Natural killer cell (primary cell): ENCODE measurements at regions not wholly inside any gene's neighbourhood (a gene's known extent, or its start where the extent isn't known, plus 50 kb on each side); places are given as distances from the start of the nearest gene placed in this dataset.
"Not testable (repeated sequence)": the region's sequence is repeated elsewhere in the genome, so short reads cannot be mapped to it uniquely, and the experiment has no call there.

Experiments used
- ATAC-seq, 3 donors: fragments of 150-1000 bp in 2 of 3; fragments of 200-7000 bp in 1 of 3; cut with Tn5 transposase; 1 replicate in 1 of 3; 2 replicates in 2 of 3; pipeline ENCODE4 v1.10.0; 2021; ENCODE audit warnings: mild to moderate bottlenecking in 2 of 3, moderate library complexity in 2 of 3
- DNase-seq, 2 donors: peaks; one replicate each; pipeline versions ENCODE4 v3.0.0 to v3.0.0-alpha.2; 2013 to 2021; ENCODE audit warnings: mixed read lengths in 1 of 2
- H3K27ac ChIP-seq: one replicate; pipeline ENCODE4 v1.5.1; 2013; ENCODE audit warnings: mild to moderate bottlenecking, low read length
- H3K27me3 ChIP-seq: one replicate; pipeline ENCODE4 v1.6.1; 2013; ENCODE audit warnings: low read length; ENCODE audit not compliant: control insufficient read depth, insufficient read depth
- H3K36me3 ChIP-seq: one replicate; pipeline ENCODE4 v1.6.1; 2013; ENCODE audit warnings: low read length; ENCODE audit not compliant: control insufficient read depth, insufficient read depth
- H3K4me1 ChIP-seq: one replicate; pipeline ENCODE4 v1.6.1; 2013; ENCODE audit warnings: low read length; ENCODE audit not compliant: control insufficient read depth, insufficient read depth
- H3K4me3 ChIP-seq: one replicate; pipeline ENCODE4 v1.5.1; 2013; ENCODE audit warnings: low read length
- H3K9me3 ChIP-seq: one replicate; pipeline ENCODE4 v1.6.1; 2013; ENCODE audit warnings: low read length; ENCODE audit not compliant: control insufficient read depth, insufficient read depth
- H3K27ac Mint-ChIP-seq, 2 donors: one replicate each; pipeline ENCODE4 v1.8.0; 2022; ENCODE audit warnings: mild to moderate bottlenecking in 2 of 2, mixed read lengths in 2 of 2, moderate library complexity in 1 of 2
- H3K27me3 Mint-ChIP-seq, 2 donors: one replicate each; pipeline ENCODE4 v1.8.0; 2022; ENCODE audit warnings: low read depth in 2 of 2, mixed read lengths in 2 of 2
- H3K36me3 Mint-ChIP-seq: one replicate; pipeline ENCODE4 v1.8.0; 2022; ENCODE audit warnings: mixed read lengths
- H3K4me1 Mint-ChIP-seq, 2 donors: one replicate each; pipeline ENCODE4 v1.8.0; 2022; ENCODE audit warnings: mixed read lengths in 2 of 2
- H3K4me3 Mint-ChIP-seq: one replicate; pipeline ENCODE4 v1.8.0; 2022; ENCODE audit warnings: mild to moderate bottlenecking, moderate library complexity, mixed read lengths
- H3K9me3 Mint-ChIP-seq, 2 donors: one replicate each; pipeline ENCODE4 v1.8.0; 2022; ENCODE audit warnings: mixed read lengths in 2 of 2
- WGBS: methylation state at CpG from one replicate; pipeline ENCODE4 v1.1.7; 2013; ENCODE audit warnings: missing lambda C conversion rate; ENCODE audit not compliant: insufficient coverage; 5-methylcytosine and 5-hydroxymethylcytosine counted together
- intact Hi-C: fragments of 100-400 bp; cut with micrococcal nuclease; formaldehyde crosslinking; loops from one replicate; pipeline ENCODE4 v1.14.2; 2022
- TF ChIP-seq, protein P1 (sequence below): fragments of 200-600 bp; IDR thresholded peaks from one replicate; pipeline ENCODE4 v1.8.0; 2022; ENCODE audit warnings: antibody characterized with exemption

DNA sequence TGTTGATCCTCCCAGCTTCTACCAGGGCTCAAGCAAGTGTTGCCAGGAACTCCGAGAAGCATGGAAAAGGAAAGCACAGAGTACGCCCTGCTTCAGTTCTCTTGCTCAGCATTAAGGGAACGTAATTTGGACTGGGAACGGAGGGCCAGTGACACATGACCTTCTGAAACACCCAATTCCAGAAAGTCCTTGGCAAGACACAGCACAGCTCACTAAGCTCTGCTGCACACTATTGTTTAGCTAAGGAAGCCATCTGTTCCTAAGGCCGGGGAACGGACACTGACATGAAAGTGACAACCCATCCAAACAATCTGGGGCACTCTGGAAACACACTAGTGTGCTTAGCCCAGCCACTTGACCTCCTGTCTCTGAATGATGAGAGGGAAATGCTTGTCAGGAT, 56.9 kb upstream of the NXT1 start:
- Mint-ChIP-seq H3K4me3 (no peak overlapping the region), H3K4me1 (no peaks in the 10 kb centered on the region), H3K27me3 (peaks cover 0 to 23% of the 10 kb centered on the region in 2 donors), H3K36me3 (no peaks in the 10 kb centered on the region), H3K9me3 (no peaks in the 10 kb centered on the region), H3K27ac (no peak overlapping the region)
- H3K9me3 ChIP-seq, result no peaks in the 10 kb centered on the region
- H3K36me3 ChIP-seq, result no peaks in the 10 kb centered on the region
- ATAC-seq, result no peak
- TF ChIP-seq, protein P1, sequence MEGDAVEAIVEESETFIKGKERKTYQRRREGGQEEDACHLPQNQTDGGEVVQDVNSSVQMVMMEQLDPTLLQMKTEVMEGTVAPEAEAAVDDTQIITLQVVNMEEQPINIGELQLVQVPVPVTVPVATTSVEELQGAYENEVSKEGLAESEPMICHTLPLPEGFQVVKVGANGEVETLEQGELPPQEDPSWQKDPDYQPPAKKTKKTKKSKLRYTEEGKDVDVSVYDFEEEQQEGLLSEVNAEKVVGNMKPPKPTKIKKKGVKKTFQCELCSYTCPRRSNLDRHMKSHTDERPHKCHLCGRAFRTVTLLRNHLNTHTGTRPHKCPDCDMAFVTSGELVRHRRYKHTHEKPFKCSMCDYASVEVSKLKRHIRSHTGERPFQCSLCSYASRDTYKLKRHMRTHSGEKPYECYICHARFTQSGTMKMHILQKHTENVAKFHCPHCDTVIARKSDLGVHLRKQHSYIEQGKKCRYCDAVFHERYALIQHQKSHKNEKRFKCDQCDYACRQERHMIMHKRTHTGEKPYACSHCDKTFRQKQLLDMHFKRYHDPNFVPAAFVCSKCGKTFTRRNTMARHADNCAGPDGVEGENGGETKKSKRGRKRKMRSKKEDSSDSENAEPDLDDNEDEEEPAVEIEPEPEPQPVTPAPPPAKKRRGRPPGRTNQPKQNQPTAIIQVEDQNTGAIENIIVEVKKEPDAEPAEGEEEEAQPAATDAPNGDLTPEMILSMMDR, result no peak
- 90% methylated on average over 6 of the region's 6 CpGs for WGBS
- H3K27me3 ChIP-seq, result no peaks in the 10 kb centered on the region
- H3K4me3 ChIP-seq, result no peak overlapping the region
- intact Hi-C loops, result no loop called here
- no peak overlapping the region for H3K27ac ChIP-seq
- no peak for DNase-seq
- H3K4me1 ChIP-seq, result no peaks in the 10 kb centered on the region

DNA sequence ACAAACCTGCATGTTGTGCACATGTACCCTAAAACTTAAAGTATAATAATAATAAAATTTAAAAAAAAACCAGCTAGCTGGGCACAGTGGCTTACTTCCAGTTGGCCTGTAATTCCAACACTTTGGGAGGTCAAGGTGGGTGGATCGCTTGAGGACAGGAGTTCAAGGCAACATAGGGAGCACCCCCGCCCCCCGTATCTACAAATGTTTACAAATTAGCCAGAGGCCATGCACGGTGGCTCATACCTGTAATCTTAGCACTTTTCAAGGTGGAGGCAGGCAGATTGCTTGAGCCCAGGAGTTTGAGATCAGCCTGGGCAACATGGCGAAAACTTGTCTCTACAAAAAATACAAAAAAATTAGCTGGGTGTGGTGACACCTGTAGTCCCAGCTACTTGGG, 58.3 kb upstream of the NXT1 start:
- H3K4me1 Mint-ChIP-seq, DNase-seq, H3K36me3 Mint-ChIP-seq, H3K27ac ChIP-seq, H3K27me3 ChIP-seq, ATAC-seq, H3K4me3 Mint-ChIP-seq, H3K36me3 ChIP-seq, H3K9me3 Mint-ChIP-seq, H3K27ac Mint-ChIP-seq, H3K4me1 ChIP-seq, H3K4me3 ChIP-seq, H3K9me3 ChIP-seq, intact Hi-C loops: not testable (repeated sequence)
- 93% methylated on average over 5 of the region's 5 CpGs for WGBS
- peaks cover 0 to 19% of the 10 kb centered on the region in 2 donors for H3K27me3 Mint-ChIP-seq

DNA sequence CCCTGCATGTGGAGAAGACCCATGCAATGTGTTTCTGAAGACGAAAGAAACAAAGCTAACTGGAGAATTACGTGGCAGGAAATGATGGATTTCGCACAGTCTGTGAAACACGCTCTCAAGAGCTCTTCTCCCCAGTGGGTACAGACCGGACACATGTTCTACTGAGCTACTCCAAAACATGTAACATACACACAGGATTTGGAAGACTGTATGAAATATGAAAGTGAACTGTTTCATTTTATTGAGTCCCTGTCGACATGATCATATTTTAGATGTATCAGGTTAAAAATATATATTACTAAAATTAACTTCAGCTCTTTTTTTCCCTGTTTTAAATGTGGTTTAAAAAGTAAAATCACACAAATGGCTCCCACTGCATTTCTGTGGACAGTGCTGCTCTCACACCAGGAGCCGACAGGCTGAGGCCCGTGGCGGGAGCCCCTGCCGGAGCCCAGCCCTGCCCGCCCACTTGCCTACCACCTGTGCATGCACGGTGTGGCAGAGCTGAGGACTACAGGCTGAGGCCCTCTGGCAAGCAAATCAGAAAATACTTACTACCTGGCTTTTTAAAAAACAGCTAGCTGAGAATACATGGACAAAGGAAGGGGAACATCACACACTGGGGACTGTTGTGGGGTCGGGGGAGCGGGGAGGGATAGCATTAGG, 58.9 kb upstream of the NXT1 start:
- 93% methylated on average over 10 of the region's 14 CpGs for WGBS
- Mint-ChIP-seq H3K27me3 (peaks cover 0 to 18% of the 10 kb centered on the region in 2 donors), H3K36me3 (no peaks in the 10 kb centered on the region), H3K4me3 (no peak overlapping the region), H3K27ac (no peak overlapping the region), H3K4me1 (no peaks in the 10 kb centered on the region), H3K9me3 (no peaks in the 10 kb centered on the region)
- H3K9me3 ChIP-seq, result no peaks in the 10 kb centered on the region
- DNase-seq (no peak), ATAC-seq (no peak)
- no peaks in the 10 kb centered on the region for H3K27me3 ChIP-seq
- no peak overlapping the region for H3K4me3 ChIP-seq
- no peaks in the 10 kb centered on the region for H3K4me1 ChIP-seq
- TF ChIP-seq, protein P1, result no peak
- H3K36me3 ChIP-seq, result no peaks in the 10 kb centered on the region
- intact Hi-C loops, result no loop called here
- no peak overlapping the region for H3K27ac ChIP-seq

DNA sequence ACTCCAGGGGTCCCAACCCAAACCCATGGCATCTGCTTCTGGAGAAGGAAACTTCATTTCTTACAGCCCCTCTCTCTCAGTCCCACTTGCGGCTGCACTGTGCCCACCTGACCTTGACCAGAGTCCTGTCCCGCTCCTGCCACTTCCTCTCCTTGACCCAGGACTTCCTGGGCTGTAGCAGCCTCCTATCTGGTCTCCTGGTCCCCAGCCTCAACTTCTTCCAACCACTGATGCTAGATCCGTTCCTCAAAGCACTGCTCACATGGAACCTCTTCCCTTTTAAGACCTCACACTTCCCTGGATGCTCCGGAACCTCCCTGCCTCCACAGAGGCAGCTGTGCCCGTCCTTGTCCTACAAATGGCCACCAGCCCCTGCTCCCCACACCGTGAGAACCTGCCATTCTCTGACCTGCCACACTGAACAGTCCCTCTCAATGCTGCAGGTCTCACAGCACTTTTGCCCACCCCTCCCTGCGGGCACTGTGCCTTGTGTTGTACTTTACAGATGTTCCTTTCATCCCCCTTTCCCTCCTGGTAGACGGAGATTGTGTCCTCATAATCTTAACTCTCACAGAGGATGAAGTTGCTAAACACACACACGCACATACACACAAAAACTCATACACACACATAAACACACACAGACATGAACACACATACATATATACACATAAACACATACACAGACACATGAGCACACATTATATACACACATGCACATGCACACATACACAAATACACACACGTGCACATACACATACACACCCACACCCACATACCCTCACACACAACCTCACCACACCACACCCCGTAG, 59.6 kb upstream of the NXT1 start:
- H3K36me3 ChIP-seq, result no peaks in the 10 kb centered on the region
- no peaks in the 10 kb centered on the region for H3K9me3 Mint-ChIP-seq
- no peak overlapping the region for H3K27ac Mint-ChIP-seq
- H3K36me3 Mint-ChIP-seq, result no peaks in the 10 kb centered on the region
- intact Hi-C loops, result no loop called here
- H3K27ac ChIP-seq, result no peak overlapping the region
- no peaks in the 10 kb centered on the region for H3K4me1 ChIP-seq
- no peaks in the 10 kb centered on the region for H3K4me1 Mint-ChIP-seq
- TF ChIP-seq, protein P1, result no peak
- WGBS, result 83% methylated on average over 11 of the region's 11 CpGs
- DNase-seq, result no peak
- no peak overlapping the region for H3K4me3 ChIP-seq
- H3K27me3 ChIP-seq, result no peaks in the 10 kb centered on the region
- no peaks in the 10 kb centered on the region for H3K9me3 ChIP-seq
- no peak for ATAC-seq
- no peak overlapping the region for H3K4me3 Mint-ChIP-seq
- peaks cover 0 to 18% of the 10 kb centered on the region in 2 donors for H3K27me3 Mint-ChIP-seq
